ENCODE measurements at regions not wholly inside any gene's neighbourhood (a gene's known extent, or its start where the extent isn't known, plus 50 kb on each side); places are given as distances from the start of the nearest gene placed in this dataset.
A peak's percentile ranks its signal among the peaks of the same experiment; 100 is the strongest.

GRCh38 chr15:67006083-67007065, 59.0 kb upstream of the SMAD3 start:
- peaks cover 20% of the 10 kb centered on the region for H3K4me1 Mint-ChIP-seq
- H3K27me3 Mint-ChIP-seq (ENCODE audit: low read depth): no peaks in the 10 kb centered on the region
- no peaks in the 10 kb centered on the region for H3K36me3 Mint-ChIP-seq
- DNase-seq (ENCODE audit: low spot score) (no peak), ATAC-seq (no peak)
- ChIA-PET POLR2A (no interaction called here), CTCF (no interaction called here)
- no peaks in the 10 kb centered on the region for H3K9me3 Mint-ChIP-seq
- TF ChIP-seq ZNF121 (CRISPR knock-in tag; IDR thresholded peaks at IDR 0.05): peak; percentile 66; the same call in 1 of the 2 replicates
- no peak for TF ChIP-seq ERG (CRISPR knock-in tag; IDR thresholded peaks at IDR 0.05)
- H3K27ac Mint-ChIP-seq: no peak overlapping the region
- no peak overlapping the region for H3K4me3 Mint-ChIP-seq

GRCh38 chr15:67009576-67010569, 55.5 kb upstream of the SMAD3 start:
- no peak for ATAC-seq

DNA sequence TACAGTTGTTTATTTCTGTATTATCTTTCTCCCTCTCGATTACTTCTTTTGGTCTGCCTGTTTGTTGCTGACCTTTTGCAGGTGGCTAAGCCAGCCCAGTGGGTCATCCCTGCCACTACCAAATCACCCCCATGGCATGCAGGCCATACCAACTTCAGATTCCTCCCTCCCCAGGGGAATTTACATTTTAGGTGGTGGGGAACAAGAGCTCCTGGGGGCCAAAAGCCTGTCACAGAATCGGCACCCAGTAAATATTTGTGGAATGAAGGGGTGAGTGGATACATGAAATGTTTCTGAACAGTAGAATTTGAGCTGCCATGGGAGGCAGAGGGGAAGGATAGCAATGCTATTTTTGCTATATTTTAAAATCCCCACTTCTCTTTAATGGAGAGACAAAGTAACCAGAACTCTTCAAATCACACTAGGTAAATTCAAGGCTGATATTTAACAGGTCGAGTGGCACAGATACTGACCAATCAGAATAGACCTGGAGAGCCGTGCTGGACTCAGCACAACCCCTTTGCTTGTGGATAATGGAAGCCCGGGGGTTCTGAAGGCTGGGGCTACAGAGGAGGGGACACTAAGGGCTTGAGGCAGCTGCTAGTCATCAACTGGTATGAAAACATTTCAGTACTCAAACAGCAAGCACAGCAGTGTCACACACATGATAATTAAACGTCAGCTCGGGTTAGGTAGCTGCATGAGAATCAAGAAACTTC, 54.3 kb upstream of the SMAD3 start:
- no peaks in the 10 kb centered on the region for H3K9me3 Mint-ChIP-seq

More at GRCh38 chr15:67009576-67010569, 55.5 kb upstream of the SMAD3 start:
- POLR2A ChIA-PET: no interaction called here
- H3K4me3 Mint-ChIP-seq: no peak overlapping the region
- TF ChIP-seq NFE2L1 (CRISPR knock-in tag; IDR thresholded peaks at IDR 0.05) (no peak), MLX (CRISPR knock-in tag; IDR thresholded peaks at IDR 0.05) (no peak)
- no peak for DNase-seq (ENCODE audit: low spot score)
- peaks cover 40% of the 10 kb centered on the region for H3K4me1 Mint-ChIP-seq
- no peaks in the 10 kb centered on the region for H3K36me3 Mint-ChIP-seq
- no peaks in the 10 kb centered on the region for H3K9me3 Mint-ChIP-seq
- CTCF ChIA-PET: no interaction called here
- H3K27ac Mint-ChIP-seq: no peak overlapping the region
- no peaks in the 10 kb centered on the region for H3K27me3 Mint-ChIP-seq (ENCODE audit: low read depth)

GRCh38 chr15:67011617-67012005, 53.8 kb upstream of the SMAD3 start:
- ChIA-PET POLR2A (no interaction called here), CTCF (interaction anchor here (0.7 to 1.4 kb wide), 4 partner anchors 19 to 229 kb away, joined by 3 to 5 read pairs (median 4); no protein-coding TSS in a partner anchor)
- no peak for TF ChIP-seq CBFB (CRISPR knock-in tag; IDR thresholded peaks at IDR 0.05; ENCODE audit: low read depth)
- TF ChIP-seq NFATC4 (CRISPR knock-in tag; IDR thresholded peaks at IDR 0.05): no peak
- no peaks in the 10 kb centered on the region for H3K9me3 Mint-ChIP-seq
- no peak overlapping the region for H3K4me3 Mint-ChIP-seq
- H3K27ac Mint-ChIP-seq: no peak overlapping the region
- no peaks in the 10 kb centered on the region for H3K36me3 Mint-ChIP-seq
- H3K27me3 Mint-ChIP-seq (ENCODE audit: low read depth): no peaks in the 10 kb centered on the region
- DNase-seq (ENCODE audit: low spot score) (no peak), ATAC-seq (no peak)
- peaks cover 47% of the 10 kb centered on the region for H3K4me1 Mint-ChIP-seq

More for the DNA sequence above, 54.3 kb upstream of the SMAD3 start:
- no peaks in the 10 kb centered on the region for H3K27me3 Mint-ChIP-seq (ENCODE audit: low read depth)
- TF ChIP-seq ZNF416 (CRISPR knock-in tag; IDR thresholded peaks at IDR 0.05) (no peak), NFYB (CRISPR knock-in tag; conservative IDR thresholded peaks at IDR 0.05; ENCODE audit: low read depth) (peak; percentile 48)
- ChIA-PET POLR2A (no interaction called here), CTCF (interaction anchor here (0.8 to 1.4 kb wide), 3 partner anchors 19 to 229 kb away, joined by 3 to 5 read pairs (median 4); no protein-coding TSS in a partner anchor)
- no peaks in the 10 kb centered on the region for H3K36me3 Mint-ChIP-seq
- peak; percentile 90 for ATAC-seq
- H3K4me1 Mint-ChIP-seq: peaks cover 44% of the 10 kb centered on the region
- peak overlapping the region; percentile 35; the same call in 1 of the 2 replicates for H3K27ac Mint-ChIP-seq
- H3K4me3 Mint-ChIP-seq: no peak overlapping the region
- DNase-seq (ENCODE audit: low spot score): no peak

GRCh38 chr15:67013696-67014095, 51.7 kb upstream of the SMAD3 start:
- peak; percentile 73 for ATAC-seq
- Mint-ChIP-seq H3K4me1 (peaks cover 51% of the 10 kb centered on the region), H3K27ac (peak overlapping the region; percentile 91), H3K9me3 (no peaks in the 10 kb centered on the region), H3K27me3 (ENCODE audit: low read depth) (no peaks in the 10 kb centered on the region), H3K36me3 (no peaks in the 10 kb centered on the region), H3K4me3 (no peak overlapping the region)
- CTCF ChIA-PET: interaction anchor here (0.9 to 1.4 kb wide), 2 partner anchors 151 to 162 kb away, joined by 3 read pairs; no protein-coding TSS in a partner anchor
- POLR2A ChIA-PET: interaction anchor here (0.6 to 0.7 kb wide), 2 partner anchors 16 to 88 kb away, joined by 3 to 7 read pairs; no protein-coding TSS in a partner anchor
- peak; percentile 55 for DNase-seq (ENCODE audit: low spot score)
- no peak for TF ChIP-seq ZNF219 (CRISPR knock-in tag; IDR thresholded peaks at IDR 0.05; ENCODE audit: borderline replicate concordance)
- no peak for TF ChIP-seq TEAD1 (CRISPR knock-in tag; IDR thresholded peaks at IDR 0.05)
- no peak for TF ChIP-seq PREB (CRISPR knock-in tag; IDR thresholded peaks at IDR 0.05; ENCODE audit: borderline replicate concordance)
- TF ChIP-seq TCF7 (CRISPR knock-in tag; IDR thresholded peaks at IDR 0.05; ENCODE audit: low read depth): no peak
- no peak for TF ChIP-seq PRRX2 (CRISPR knock-in tag; IDR thresholded peaks at IDR 0.05)
- TF ChIP-seq ETV6 (CRISPR knock-in tag; IDR thresholded peaks at IDR 0.05): no peak
- no peak for TF ChIP-seq ZNF512 (CRISPR knock-in tag; IDR thresholded peaks at IDR 0.05; ENCODE audit: borderline replicate concordance)
- TF ChIP-seq CREB1 (CRISPR knock-in tag; IDR thresholded peaks at IDR 0.05): no peak
- no peak for TF ChIP-seq ZNF121 (CRISPR knock-in tag; IDR thresholded peaks at IDR 0.05)
